Astrocyte of the spinal cord (primary cell): ENCODE measurements at regions not wholly inside any gene's neighbourhood (a gene's known extent, or its start where the extent isn't known, plus 50 kb on each side); places are given as distances from the start of the nearest gene placed in this dataset.
A peak's percentile ranks its signal among the peaks of the same experiment; 100 is the strongest.

Experiments
- DNase-seq: peaks from one replicate; pipeline ENCODE4 v3.0.0; 2011; ENCODE audit warnings: low read depth, low spot score
- H3K4me3 ChIP-seq: 2 replicates; pipeline ENCODE4 v1.5.1; 2011; ENCODE audit warnings: low read depth, mild to moderate bottlenecking, low read length, moderate library complexity
- in situ Hi-C: cut with HindIII; loops from 2 replicates; pipeline ENCODE4 v1.10.0; 2017; ENCODE audit warnings: low sequenced_read_pairs
- TF ChIP-seq, protein P1 (sequence below): IDR thresholded peaks from 2 replicates; pipeline ENCODE4 v1.5.1; 2012; ENCODE audit warnings: low read depth, mild to moderate bottlenecking, low read length, inconsistent platforms

GRCh38 chr20:24767623-24768100 lies 181.4 kb upstream of the CST7 start:
- no peak overlapping the region for H3K4me3 ChIP-seq
- TF ChIP-seq, protein P1, sequence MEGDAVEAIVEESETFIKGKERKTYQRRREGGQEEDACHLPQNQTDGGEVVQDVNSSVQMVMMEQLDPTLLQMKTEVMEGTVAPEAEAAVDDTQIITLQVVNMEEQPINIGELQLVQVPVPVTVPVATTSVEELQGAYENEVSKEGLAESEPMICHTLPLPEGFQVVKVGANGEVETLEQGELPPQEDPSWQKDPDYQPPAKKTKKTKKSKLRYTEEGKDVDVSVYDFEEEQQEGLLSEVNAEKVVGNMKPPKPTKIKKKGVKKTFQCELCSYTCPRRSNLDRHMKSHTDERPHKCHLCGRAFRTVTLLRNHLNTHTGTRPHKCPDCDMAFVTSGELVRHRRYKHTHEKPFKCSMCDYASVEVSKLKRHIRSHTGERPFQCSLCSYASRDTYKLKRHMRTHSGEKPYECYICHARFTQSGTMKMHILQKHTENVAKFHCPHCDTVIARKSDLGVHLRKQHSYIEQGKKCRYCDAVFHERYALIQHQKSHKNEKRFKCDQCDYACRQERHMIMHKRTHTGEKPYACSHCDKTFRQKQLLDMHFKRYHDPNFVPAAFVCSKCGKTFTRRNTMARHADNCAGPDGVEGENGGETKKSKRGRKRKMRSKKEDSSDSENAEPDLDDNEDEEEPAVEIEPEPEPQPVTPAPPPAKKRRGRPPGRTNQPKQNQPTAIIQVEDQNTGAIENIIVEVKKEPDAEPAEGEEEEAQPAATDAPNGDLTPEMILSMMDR = no peak
- in situ Hi-C loops = no loop called here
- no peak for DNase-seq

- no peak overlapping the region for H3K4me3 ChIP-seq
- TF ChIP-seq, protein P1 = no peak
- peak; percentile 55 for DNase-seq
- in situ Hi-C loops = no loop called here
These were observed 180.8 kb upstream of the CST7 start for GRCh38 chr20:24768201-24768636.

DNA sequence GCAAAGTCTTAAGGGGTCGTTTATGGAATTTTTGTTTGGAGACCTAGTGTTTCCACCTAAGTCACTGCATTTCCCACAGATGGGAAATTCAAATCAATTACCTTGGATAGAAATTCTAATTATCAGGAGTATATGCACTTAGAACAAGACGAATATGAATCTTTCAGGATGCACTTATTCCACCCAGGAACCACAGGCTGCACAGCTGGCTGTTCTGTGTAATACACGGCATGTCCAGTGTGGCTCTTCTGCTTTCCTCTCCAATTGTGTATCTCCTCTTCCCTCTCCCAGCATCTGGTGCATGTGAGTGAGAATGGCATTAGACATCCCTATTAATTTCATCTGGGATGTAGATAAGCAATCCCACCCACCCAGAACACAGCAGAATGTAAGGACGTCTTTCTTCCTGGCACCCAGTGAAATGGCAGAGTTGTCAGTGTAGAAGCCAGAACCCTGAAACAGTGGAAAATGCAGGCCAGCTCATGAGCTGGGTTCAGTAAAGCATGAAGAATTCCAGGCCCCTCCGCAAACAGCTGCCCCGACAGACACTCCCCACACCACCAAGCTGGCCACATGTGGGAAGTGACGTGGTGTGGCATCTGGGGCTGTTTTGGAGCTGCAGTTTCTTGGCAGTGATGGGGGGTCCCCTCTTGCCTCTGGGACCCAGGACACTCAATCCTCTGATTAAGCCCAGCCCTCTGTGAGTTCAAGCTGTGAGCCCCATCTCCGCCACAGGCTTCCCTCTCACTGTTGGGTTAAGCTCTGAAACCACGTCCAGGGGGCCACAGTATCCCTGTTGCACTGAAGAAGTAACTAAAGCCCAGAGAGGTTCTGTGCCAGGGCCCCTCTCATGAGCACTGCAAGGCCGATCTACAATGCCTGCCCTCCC lies 180.1 kb upstream of the CST7 start:
- no peak for DNase-seq
- H3K4me3 ChIP-seq = no peak overlapping the region
- in situ Hi-C loops = no loop called here
- TF ChIP-seq, protein P1 = no peak

DNA sequence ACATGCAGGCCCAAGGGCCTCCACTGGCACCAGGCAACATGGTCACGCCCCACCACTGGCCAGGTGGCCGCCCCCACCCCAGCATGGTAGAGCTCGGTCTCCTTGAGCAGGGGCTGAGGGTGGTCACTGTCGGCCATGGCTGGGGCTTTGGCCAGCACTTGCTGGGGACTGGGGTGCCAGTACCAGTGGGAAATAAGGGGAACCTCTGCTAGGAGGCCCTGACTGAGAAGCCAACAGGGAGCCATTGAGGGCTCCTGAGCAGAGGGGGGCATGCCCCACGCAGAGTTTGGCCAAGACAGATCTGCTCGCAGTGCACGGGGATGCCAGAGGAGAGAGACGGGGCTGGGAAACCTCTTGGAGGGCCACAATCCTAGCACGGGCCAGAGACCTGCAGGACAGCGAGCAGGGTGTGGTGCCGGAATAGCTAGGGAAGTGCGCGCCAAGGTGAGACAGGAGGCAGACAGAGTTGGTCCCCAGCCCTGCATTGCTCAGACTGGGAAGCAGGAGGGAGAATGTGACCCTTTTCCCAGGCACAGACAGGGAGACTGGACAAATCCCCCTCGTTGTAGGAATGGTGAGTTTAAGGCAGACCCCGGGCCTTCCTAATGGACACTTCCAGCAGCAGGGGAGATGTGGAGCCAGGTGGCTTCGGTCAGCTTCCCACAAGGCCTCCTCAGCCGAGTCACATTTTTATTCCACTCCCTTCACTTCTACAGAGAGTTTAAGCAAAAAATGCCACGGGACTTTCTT lies 179.0 kb upstream of the CST7 start:
- in situ Hi-C loops = no loop called here
- TF ChIP-seq, protein P1 = no peak
- no peak for DNase-seq
- H3K4me3 ChIP-seq = no peak overlapping the region

DNA sequence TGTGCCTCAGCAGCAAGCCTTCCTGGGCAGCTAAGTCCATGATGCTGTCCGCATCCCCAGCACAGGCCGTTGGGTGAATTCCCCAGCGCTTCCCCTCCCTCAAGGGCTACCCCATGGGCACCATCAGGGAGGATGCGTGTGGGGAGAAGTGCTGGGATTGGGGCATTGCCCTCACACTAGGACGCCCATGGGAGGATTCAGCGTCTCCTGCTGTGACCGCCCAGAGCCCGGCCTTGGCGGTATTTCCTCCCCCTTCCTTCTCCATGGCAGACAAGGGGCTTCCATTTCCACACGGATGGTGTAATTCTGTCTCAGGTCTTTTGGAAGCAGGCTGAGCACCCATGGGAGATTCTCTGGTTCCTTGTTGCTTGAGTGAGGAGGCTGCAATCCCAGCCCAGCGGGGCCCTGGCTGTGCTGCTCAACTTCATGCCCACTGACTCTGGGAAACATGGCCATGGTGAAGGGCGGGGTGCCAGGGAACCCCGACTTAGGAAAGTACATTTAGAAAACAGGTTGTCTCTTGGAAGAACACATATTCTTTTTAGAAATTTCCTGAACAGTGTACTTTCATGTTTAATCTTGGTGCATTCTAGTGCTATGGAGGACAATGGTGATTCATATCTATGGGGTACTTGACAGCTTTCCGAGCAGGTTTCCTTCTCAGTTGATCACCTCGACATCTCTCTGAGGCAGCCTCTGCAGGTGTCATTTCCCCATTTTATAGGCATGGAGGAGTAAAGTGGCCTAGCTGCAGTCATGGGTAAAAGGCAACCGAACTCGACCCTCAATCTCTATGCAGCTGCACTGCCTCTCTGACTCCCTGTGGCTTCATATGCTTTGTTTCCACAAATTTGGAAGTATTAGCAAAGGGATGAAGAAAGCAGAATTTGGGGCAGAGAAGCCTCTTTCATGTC lies 178.2 kb upstream of the CST7 start:
- TF ChIP-seq, protein P1 = no peak
- H3K4me3 ChIP-seq = no peak overlapping the region
- no peak for DNase-seq
- in situ Hi-C loops = no loop called here
